ENCODE measurements at regions not wholly inside any gene's neighbourhood (a gene's known extent, or its start where the extent isn't known, plus 50 kb on each side); places are given as distances from the start of the nearest gene placed in this dataset.

- DNase-seq (ENCODE audit: low read depth): no peak
- no peak for TF ChIP-seq CTCF (conservative IDR thresholded peaks at IDR 0.05; ENCODE audit: low read depth, low read length)
- no peak overlapping the region for H3K4me3 ChIP-seq (ENCODE audit: low read depth, low read length)
Observed at GRCh38 chr18:51323961-51324360, 126.5 kb upstream of the MEX3C start.

- DNase-seq (ENCODE audit: low read depth): no peak
- H3K4me3 ChIP-seq (ENCODE audit: low read depth, low read length): no peak overlapping the region
- TF ChIP-seq CTCF (conservative IDR thresholded peaks at IDR 0.05; ENCODE audit: low read depth, low read length): no peak
Observed at GRCh38 chr18:51330148-51330547, 132.7 kb upstream of the MEX3C start.

- no peak for TF ChIP-seq CTCF (conservative IDR thresholded peaks at IDR 0.05; ENCODE audit: low read depth, low read length)
Observed at GRCh38 chr18:51330739-51331138, 133.3 kb upstream of the MEX3C start.

GRCh38 chr18:51337406-51337805 is 139.9 kb upstream of the MEX3C start:
- no peak for DNase-seq (ENCODE audit: low read depth)
- no peak for TF ChIP-seq CTCF (conservative IDR thresholded peaks at IDR 0.05; ENCODE audit: low read depth, low read length)
- H3K4me3 ChIP-seq (ENCODE audit: low read depth, low read length): no peak overlapping the region

More at GRCh38 chr18:51330739-51331138, 133.3 kb upstream of the MEX3C start:
- DNase-seq (ENCODE audit: low read depth): no peak
- no peak overlapping the region for H3K4me3 ChIP-seq (ENCODE audit: low read depth, low read length)

- H3K4me3 ChIP-seq (ENCODE audit: low read depth, low read length): no peak overlapping the region
- DNase-seq (ENCODE audit: low read depth): no peak
- no peak for TF ChIP-seq CTCF (conservative IDR thresholded peaks at IDR 0.05; ENCODE audit: low read depth, low read length)
Observed at GRCh38 chr18:51339856-51340255, 142.4 kb upstream of the MEX3C start.

- no peak overlapping the region for H3K4me3 ChIP-seq (ENCODE audit: low read depth, low read length)
- no peak for TF ChIP-seq CTCF (conservative IDR thresholded peaks at IDR 0.05; ENCODE audit: low read depth, low read length)
- no peak for DNase-seq (ENCODE audit: low read depth)
Observed at GRCh38 chr18:51340332-51340731, 142.9 kb upstream of the MEX3C start.

- no peak for DNase-seq (ENCODE audit: low read depth)
- no peak overlapping the region for H3K4me3 ChIP-seq (ENCODE audit: low read depth, low read length)
- no peak for TF ChIP-seq CTCF (conservative IDR thresholded peaks at IDR 0.05; ENCODE audit: low read depth, low read length)
Observed at GRCh38 chr18:51342815-51343214, 145.3 kb upstream of the MEX3C start.

Measured in epithelial cell of proximal tubule (primary cell).